HCT116 (cell line): ENCODE measurements at regions not wholly inside any gene's neighbourhood (a gene's known extent, or its start where the extent isn't known, plus 50 kb on each side); places are given as distances from the start of the nearest gene placed in this dataset.

Experiments used
- ATAC-seq: fragments of 200-7000 bp; cut with Tn5 transposase; 2 replicates; pipeline ENCODE4 v1.9.1; 2020; ENCODE audit warnings: mild to moderate bottlenecking, moderate library complexity
- BruUV-seq: library from RNA; stranded (reverse); fragments of 400-500 nt; replicated peaks from 2 replicates; lab custom pipeline; 2021; lab: Mats Ljungman, UMichigan
- CTCF ChIA-PET: fragments of 300-600 bp; sonication (Branson Sonifier 250); formaldehyde crosslinking; loops from one replicate; lab custom pipeline; 2021; ENCODE audit warnings: antibody characterized with exemption; lab: Charles Lee
- POLR2A ChIA-PET: fragments of 300-600, 350-600 bp; sonication (Branson Sonifier 250); formaldehyde crosslinking; loops from one replicate; lab custom pipeline; 2021; ENCODE audit warnings: antibody characterized with exemption; lab: Charles Lee
- RAD21 ChIA-PET, 2 experiments: fragments of 300-600 bp; sonication (Branson Sonifier 250); formaldehyde crosslinking; loops; one replicate each; lab custom pipeline; 2023; ENCODE audit warnings: low total read pairs in 2 of 2; ENCODE audit not compliant: uncharacterized antibody in 2 of 2, unreplicated experiment in 2 of 2, low non-redundant PET in 1 of 2; lab: Charles Lee
- DNase-seq: peaks from one replicate; pipeline ENCODE4 v3.0.0-alpha.2; 2010; ENCODE audit warnings: low read depth, low spot score
- H2AFZ ChIP-seq: fragments of 200-600 bp; shearing (Covaris generic), sonication (generic); 2 replicates; pipeline ENCODE4 v1.6.1; 2017; ENCODE audit warnings: low read depth, mixed run types, mixed read lengths, antibody characterized with exemption, low read length; ENCODE audit not compliant: poor library complexity, severe bottlenecking
- H3K27ac ChIP-seq: 2 replicates; pipeline ENCODE4 v1.5.1; 2012; ENCODE audit warnings: low read depth, low read length
- H3K27me3 ChIP-seq: fragments of 200-600 bp; sonication (generic); 2 replicates; pipeline ENCODE4 v1.6.1; 2016; ENCODE audit warnings: mixed run types, low read length, mixed read lengths; ENCODE audit not compliant: insufficient read depth
- H3K36me3 ChIP-seq, 2 experiments: fragments of 200-500 bp in 1 of 2; fragments of 200-600 bp in 1 of 2; sonication (Bioruptor generic) in 1 of 2; sonication (generic) in 1 of 2; 2 replicates each; pipeline versions ENCODE4 v1.5.1 to v1.6.1; 2014 to 2016; ENCODE audit warnings: low read length in 2 of 2, inconsistent platforms in 1 of 2, mixed read lengths in 1 of 2, mixed run types in 1 of 2; ENCODE audit not compliant: insufficient read depth in 2 of 2, control insufficient read depth in 1 of 2
- H3K4me1 ChIP-seq, 2 experiments: fragments of 200-600 bp in 1 of 2; sonication (generic) in 1 of 2; 2 replicates each; pipeline versions ENCODE4 v1.5.1 to v1.6.1; 2012 to 2017; ENCODE audit warnings: low read length in 2 of 2, inconsistent platforms in 1 of 2, mild to moderate bottlenecking in 1 of 2, mixed read lengths in 1 of 2, mixed run types in 1 of 2, moderate library complexity in 1 of 2; ENCODE audit not compliant: insufficient read depth in 2 of 2, control insufficient read depth in 1 of 2
- H3K4me2 ChIP-seq: fragments of 200-600 bp; sonication (generic); 2 replicates; pipeline ENCODE4 v1.6.1; 2017; ENCODE audit warnings: mixed run types, low read length, mixed read lengths
- H3K4me3 ChIP-seq, 2 experiments: fragments of 200-600 bp in 1 of 2; sonication (generic) in 1 of 2; replicated peaks in 1 of 2; 2 replicates each; pipeline ENCODE4 v1.5.1; 2011 to 2016; ENCODE audit warnings: low read length in 2 of 2, control low read depth in 1 of 2, low read depth in 1 of 2, mild to moderate bottlenecking in 1 of 2, mixed read lengths in 1 of 2, mixed run types in 1 of 2
- H3K79me2 ChIP-seq: fragments of 200-600 bp; sonication (generic); 2 replicates; pipeline ENCODE4 v1.6.1; 2017; ENCODE audit warnings: mild to moderate bottlenecking, mixed run types, low read length, moderate library complexity, mixed read lengths; ENCODE audit not compliant: insufficient read depth
- H3K9ac ChIP-seq: fragments of 200-600 bp; sonication (generic); 2 replicates; pipeline ENCODE4 v1.6.1; 2016; ENCODE audit warnings: low read length, mixed read lengths
- H3K9me2 ChIP-seq: fragments of 200-600 bp; sonication (generic), shearing (Covaris generic); 2 replicates; pipeline ENCODE4 v1.6.1; 2017; ENCODE audit warnings: mixed run types, mild to moderate bottlenecking, moderate library complexity; ENCODE audit not compliant: insufficient read depth
- H3K9me3 ChIP-seq, 2 experiments: fragments of 200-500 bp in 1 of 2; fragments of 200-600 bp in 1 of 2; sonication (Bioruptor generic) in 1 of 2; sonication (generic) in 1 of 2; 2 replicates each; pipeline ENCODE4 v1.6.1; 2014 to 2017; ENCODE audit warnings: low read length in 2 of 2, mixed read lengths in 2 of 2, inconsistent platforms in 1 of 2, low read depth in 1 of 2, mild to moderate bottlenecking in 1 of 2, mixed run types in 1 of 2, moderate library complexity in 1 of 2; ENCODE audit not compliant: control insufficient read depth in 1 of 2, insufficient read depth in 1 of 2
- H4K20me1 ChIP-seq: fragments of 200-600 bp; sonication (generic), shearing (Covaris generic); 2 replicates; pipeline ENCODE4 v1.6.1; 2017; ENCODE audit warnings: mixed run types, mild to moderate bottlenecking, moderate library complexity; ENCODE audit not compliant: insufficient read depth
- EGR1 ChIP-seq: IDR thresholded peaks from 2 replicates; pipeline ENCODE4 v1.6.1; 2012; ENCODE audit warnings: low read depth
- ELF1 ChIP-seq: IDR thresholded peaks from 2 replicates; pipeline ENCODE4 v1.6.1; 2012; ENCODE audit warnings: low read depth, borderline replicate concordance
- EZH2 ChIP-seq: fragments of 200-600 bp; sonication (generic); IDR thresholded peaks from 2 replicates; pipeline ENCODE4 v1.6.1; 2017; ENCODE audit warnings: antibody characterized with exemption, mixed run types
- EZH2phosphoT487 ChIP-seq: fragments of 200-600 bp; IDR thresholded peaks from 2 replicates; pipeline ENCODE4 v1.6.1; 2018; ENCODE audit warnings: antibody characterized with exemption, borderline replicate concordance
- FOSL1 ChIP-seq: IDR thresholded peaks from 2 replicates; pipeline ENCODE4 v1.6.1; 2012; ENCODE audit warnings: low read depth
- SP1 ChIP-seq: IDR thresholded peaks from 2 replicates; pipeline ENCODE4 v1.6.1; 2012; ENCODE audit warnings: low read depth
- YY1 ChIP-seq: IDR thresholded peaks from 2 replicates; pipeline ENCODE4 v1.6.1; 2011; ENCODE audit warnings: low read length, low read depth, moderate library complexity, mild to moderate bottlenecking; ENCODE audit not compliant: insufficient replicate concordance; ENCODE audit errors: extremely low read depth
- ZFX ChIP-seq: fragments of 450-650 bp; IDR thresholded peaks from 2 replicates; pipeline ENCODE4 v1.6.1; 2017
- intact Hi-C: fragments of 100-400 bp; cut with micrococcal nuclease; formaldehyde crosslinking; loops from 2 replicates; pipeline ENCODE4 v1.10.0; 2022
- TF ChIP-seq, protein P1 (sequence below), 3 experiments: fragments of 200-600 bp in 1 of 3; sonication (generic) in 1 of 3; IDR thresholded peaks in 2 of 3; conservative IDR thresholded peaks in 1 of 3; 2 replicates each; pipeline ENCODE4 v1.5.1; 2012 to 2017; ENCODE audit warnings: low read depth in 2 of 3, low read length in 2 of 3, antibody characterized with exemption in 1 of 3, borderline replicate concordance in 1 of 3, control low read depth in 1 of 3, mild to moderate bottlenecking in 1 of 3, mixed read lengths in 1 of 3, mixed run types in 1 of 3, moderate library complexity in 1 of 3; ENCODE audit not compliant: insufficient read depth in 1 of 3
- TF ChIP-seq, protein P2 (sequence below): IDR thresholded peaks from 2 replicates; pipeline ENCODE4 v1.6.1; 2012
- TF ChIP-seq, protein P3 (sequence below): IDR thresholded peaks from 2 replicates; pipeline ENCODE4 v1.6.1; 2012; ENCODE audit warnings: low read depth
- TF ChIP-seq, protein P4 (sequence below): IDR thresholded peaks from 2 replicates; pipeline ENCODE4 v1.6.1; 2012

DNA sequence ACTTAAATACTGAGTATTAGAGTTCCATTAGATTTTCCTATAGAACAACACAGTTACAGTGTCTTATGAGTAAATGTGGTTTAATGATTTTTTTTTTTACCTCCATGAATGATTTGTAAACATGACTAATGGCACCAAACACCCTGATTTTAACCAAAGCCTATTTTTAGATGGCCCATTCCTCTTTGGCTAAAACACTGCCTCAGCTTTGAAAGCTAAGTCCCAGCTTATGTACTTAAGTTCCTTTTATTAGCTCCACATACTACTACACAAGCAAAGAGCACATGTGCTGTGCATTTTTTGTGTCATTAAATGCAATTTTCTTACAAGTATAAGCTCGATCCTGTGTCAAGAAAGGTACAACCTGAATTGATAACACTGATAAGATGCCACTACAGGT lies 575.6 kb upstream of the PITX2 start (continued):
- TF ChIP-seq SP1 (no peak), EZH2phosphoT487 (no peak), EZH2 (no peak), ELF1 (no peak), FOSL1 (no peak)

DNA sequence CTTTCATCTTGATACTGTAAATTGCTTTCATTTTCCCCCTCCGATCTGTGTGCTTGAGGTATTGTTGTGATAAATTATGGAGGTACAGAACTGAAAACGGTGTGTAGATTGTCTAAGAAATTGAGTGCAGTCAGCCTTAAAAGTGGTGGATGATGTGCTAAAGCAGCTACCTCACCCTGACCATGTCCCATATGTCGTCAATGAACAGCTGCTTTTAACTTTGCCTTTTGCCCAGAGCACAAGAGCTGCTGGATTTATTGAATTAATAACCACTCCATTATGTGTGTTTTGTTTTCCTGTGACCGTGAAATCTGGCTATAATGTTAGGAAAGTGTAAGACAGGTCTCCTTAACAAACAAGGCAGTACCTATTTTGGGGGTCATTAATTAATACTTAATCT lies 581.9 kb upstream of the PITX2 start:
- Histone ChIP-seq H4K20me1 (no peaks in the 10 kb centered on the region), H3K4me1 (no peaks in the 10 kb centered on the region)

More for the DNA sequence above, 581.9 kb upstream of the PITX2 start:
- CTCF ChIA-PET: no interaction called here
- no peak overlapping the region for H3K4me3 ChIP-seq
- TF ChIP-seq EGR1 (no peak), ZFX (no peak), YY1 (no peak)
- TF ChIP-seq, protein P1, sequence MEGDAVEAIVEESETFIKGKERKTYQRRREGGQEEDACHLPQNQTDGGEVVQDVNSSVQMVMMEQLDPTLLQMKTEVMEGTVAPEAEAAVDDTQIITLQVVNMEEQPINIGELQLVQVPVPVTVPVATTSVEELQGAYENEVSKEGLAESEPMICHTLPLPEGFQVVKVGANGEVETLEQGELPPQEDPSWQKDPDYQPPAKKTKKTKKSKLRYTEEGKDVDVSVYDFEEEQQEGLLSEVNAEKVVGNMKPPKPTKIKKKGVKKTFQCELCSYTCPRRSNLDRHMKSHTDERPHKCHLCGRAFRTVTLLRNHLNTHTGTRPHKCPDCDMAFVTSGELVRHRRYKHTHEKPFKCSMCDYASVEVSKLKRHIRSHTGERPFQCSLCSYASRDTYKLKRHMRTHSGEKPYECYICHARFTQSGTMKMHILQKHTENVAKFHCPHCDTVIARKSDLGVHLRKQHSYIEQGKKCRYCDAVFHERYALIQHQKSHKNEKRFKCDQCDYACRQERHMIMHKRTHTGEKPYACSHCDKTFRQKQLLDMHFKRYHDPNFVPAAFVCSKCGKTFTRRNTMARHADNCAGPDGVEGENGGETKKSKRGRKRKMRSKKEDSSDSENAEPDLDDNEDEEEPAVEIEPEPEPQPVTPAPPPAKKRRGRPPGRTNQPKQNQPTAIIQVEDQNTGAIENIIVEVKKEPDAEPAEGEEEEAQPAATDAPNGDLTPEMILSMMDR (IDR thresholded peaks at IDR 0.05 in 2 of 3, conservative IDR thresholded peaks at IDR 0.05 in 1 of 3; ENCODE audit: borderline replicate concordance in 1 of 3, insufficient read depth in 1 of 3, low read depth in 2 of 3, low read length in 2 of 3): no peak
- TF ChIP-seq, protein P2, sequence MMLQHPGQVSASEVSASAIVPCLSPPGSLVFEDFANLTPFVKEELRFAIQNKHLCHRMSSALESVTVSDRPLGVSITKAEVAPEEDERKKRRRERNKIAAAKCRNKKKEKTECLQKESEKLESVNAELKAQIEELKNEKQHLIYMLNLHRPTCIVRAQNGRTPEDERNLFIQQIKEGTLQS: no peak
- TF ChIP-seq, protein P3, sequence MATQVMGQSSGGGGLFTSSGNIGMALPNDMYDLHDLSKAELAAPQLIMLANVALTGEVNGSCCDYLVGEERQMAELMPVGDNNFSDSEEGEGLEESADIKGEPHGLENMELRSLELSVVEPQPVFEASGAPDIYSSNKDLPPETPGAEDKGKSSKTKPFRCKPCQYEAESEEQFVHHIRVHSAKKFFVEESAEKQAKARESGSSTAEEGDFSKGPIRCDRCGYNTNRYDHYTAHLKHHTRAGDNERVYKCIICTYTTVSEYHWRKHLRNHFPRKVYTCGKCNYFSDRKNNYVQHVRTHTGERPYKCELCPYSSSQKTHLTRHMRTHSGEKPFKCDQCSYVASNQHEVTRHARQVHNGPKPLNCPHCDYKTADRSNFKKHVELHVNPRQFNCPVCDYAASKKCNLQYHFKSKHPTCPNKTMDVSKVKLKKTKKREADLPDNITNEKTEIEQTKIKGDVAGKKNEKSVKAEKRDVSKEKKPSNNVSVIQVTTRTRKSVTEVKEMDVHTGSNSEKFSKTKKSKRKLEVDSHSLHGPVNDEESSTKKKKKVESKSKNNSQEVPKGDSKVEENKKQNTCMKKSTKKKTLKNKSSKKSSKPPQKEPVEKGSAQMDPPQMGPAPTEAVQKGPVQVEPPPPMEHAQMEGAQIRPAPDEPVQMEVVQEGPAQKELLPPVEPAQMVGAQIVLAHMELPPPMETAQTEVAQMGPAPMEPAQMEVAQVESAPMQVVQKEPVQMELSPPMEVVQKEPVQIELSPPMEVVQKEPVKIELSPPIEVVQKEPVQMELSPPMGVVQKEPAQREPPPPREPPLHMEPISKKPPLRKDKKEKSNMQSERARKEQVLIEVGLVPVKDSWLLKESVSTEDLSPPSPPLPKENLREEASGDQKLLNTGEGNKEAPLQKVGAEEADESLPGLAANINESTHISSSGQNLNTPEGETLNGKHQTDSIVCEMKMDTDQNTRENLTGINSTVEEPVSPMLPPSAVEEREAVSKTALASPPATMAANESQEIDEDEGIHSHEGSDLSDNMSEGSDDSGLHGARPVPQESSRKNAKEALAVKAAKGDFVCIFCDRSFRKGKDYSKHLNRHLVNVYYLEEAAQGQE: no peak
- TF ChIP-seq, protein P4, sequence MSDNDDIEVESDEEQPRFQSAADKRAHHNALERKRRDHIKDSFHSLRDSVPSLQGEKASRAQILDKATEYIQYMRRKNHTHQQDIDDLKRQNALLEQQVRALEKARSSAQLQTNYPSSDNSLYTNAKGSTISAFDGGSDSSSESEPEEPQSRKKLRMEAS: no peak
- intact Hi-C loops: no loop called here
- no peak overlapping the region for H3K4me2 ChIP-seq
- no peak overlapping the region for H2AFZ ChIP-seq
- no TSS peak for BruUV-seq
- H3K27ac ChIP-seq: no peak overlapping the region
- ATAC-seq: no peak
- POLR2A ChIA-PET: no interaction called here
- no peaks in the 10 kb centered on the region for H3K9me3 ChIP-seq
- RAD21 ChIA-PET: no interaction called here
- DNase-seq: no peak
- no peaks in the 10 kb centered on the region for H3K9me2 ChIP-seq
- H3K27me3 ChIP-seq: no peaks in the 10 kb centered on the region
- H3K9ac ChIP-seq: no peak overlapping the region
- H3K79me2 ChIP-seq: no peaks in the 10 kb centered on the region
- H3K36me3 ChIP-seq: no peaks in the 10 kb centered on the region
